Upper lobe of left lung (tissue), 6 donors: ENCODE measurements at regions not wholly inside any gene's neighbourhood (a gene's known extent, or its start where the extent isn't known, plus 50 kb on each side); places are given as distances from the start of the nearest gene placed in this dataset.

Experiments used
- ATAC-seq, 2 donors: fragments of 200-7000 bp; cut with Tn5 transposase; one replicate each; pipeline ENCODE4 v1.9.1; 2022; ENCODE audit warnings: mild to moderate bottlenecking in 2 of 2, moderate library complexity in 2 of 2; ENCODE audit not compliant: low FRiP score in 2 of 2
- DNase-seq, 2 donors: peaks; one replicate each; pipeline ENCODE4 v3.0.0-alpha.2; 2019 to 2020
- H3K27ac ChIP-seq, 4 donors: fragments of 200-600 bp; sonication (generic); one replicate each; pipeline ENCODE4 v1.5.1; 2016 to 2019
- H3K27me3 ChIP-seq, 4 donors: fragments of 200-600 bp; sonication (generic); one replicate each; pipeline ENCODE4 v1.5.1; 2017 to 2019
- H3K36me3 ChIP-seq, 4 donors: fragments of 200-600 bp; sonication (generic); one replicate each; pipeline ENCODE4 v1.5.1; 2016 to 2019
- H3K4me1 ChIP-seq, 4 donors: fragments of 200-600 bp; sonication (generic); one replicate each; pipeline ENCODE4 v1.5.1; 2018 to 2019
- H3K4me3 ChIP-seq, 4 donors: fragments of 200-600 bp; sonication (generic); one replicate each; pipeline ENCODE4 v1.5.1; 2017 to 2019; ENCODE audit warnings: mild to moderate bottlenecking in 2 of 4, moderate library complexity in 1 of 4
- H3K9me3 ChIP-seq, 4 donors: fragments of 200-600 bp; sonication (generic); one replicate each; pipeline ENCODE4 v1.5.1; 2018 to 2019
- CTCF ChIP-seq, 6 experiments: fragments of 450-650 bp in 4 of 6; fragments of 200-600 bp in 2 of 6; sonication (generic) in 2 of 6; IDR thresholded peaks; one replicate each; pipeline ENCODE4 v1.5.1; 2016 to 2019; ENCODE audit warnings: antibody characterized with exemption in 6 of 6
- EP300 ChIP-seq, 4 donors: sonication (generic); formaldehyde crosslinking; IDR thresholded peaks; one replicate each; pipeline ENCODE4 v1.5.1; 2017; ENCODE audit warnings: antibody characterized with exemption in 4 of 4, control low read depth in 2 of 4
- POLR2A ChIP-seq, 4 donors: fragments of 450-650 bp; IDR thresholded peaks; one replicate each; pipeline ENCODE4 v1.5.1; 2016 to 2017; ENCODE audit warnings: antibody characterized with exemption in 4 of 4, mild to moderate bottlenecking in 2 of 4
- POLR2AphosphoS5 ChIP-seq, 2 donors: sonication (generic); formaldehyde crosslinking; IDR thresholded peaks; one replicate each; pipeline ENCODE4 v1.5.1; 2017; ENCODE audit warnings: antibody characterized with exemption in 2 of 2
- whole genome bisulfite sequencing, 2 donors: methylation state at CpG; one replicate each; pipeline ENCODE4 v1.1.5; 2017 to 2018; 5-methylcytosine and 5-hydroxymethylcytosine counted together
- donor health status: DM: no; HTN: no; CAD: no; lungs with moderate emphysema.
- donor health status: DM: no; HTN: yes; CAD: no; lungs with severe emphysema.

DNA sequence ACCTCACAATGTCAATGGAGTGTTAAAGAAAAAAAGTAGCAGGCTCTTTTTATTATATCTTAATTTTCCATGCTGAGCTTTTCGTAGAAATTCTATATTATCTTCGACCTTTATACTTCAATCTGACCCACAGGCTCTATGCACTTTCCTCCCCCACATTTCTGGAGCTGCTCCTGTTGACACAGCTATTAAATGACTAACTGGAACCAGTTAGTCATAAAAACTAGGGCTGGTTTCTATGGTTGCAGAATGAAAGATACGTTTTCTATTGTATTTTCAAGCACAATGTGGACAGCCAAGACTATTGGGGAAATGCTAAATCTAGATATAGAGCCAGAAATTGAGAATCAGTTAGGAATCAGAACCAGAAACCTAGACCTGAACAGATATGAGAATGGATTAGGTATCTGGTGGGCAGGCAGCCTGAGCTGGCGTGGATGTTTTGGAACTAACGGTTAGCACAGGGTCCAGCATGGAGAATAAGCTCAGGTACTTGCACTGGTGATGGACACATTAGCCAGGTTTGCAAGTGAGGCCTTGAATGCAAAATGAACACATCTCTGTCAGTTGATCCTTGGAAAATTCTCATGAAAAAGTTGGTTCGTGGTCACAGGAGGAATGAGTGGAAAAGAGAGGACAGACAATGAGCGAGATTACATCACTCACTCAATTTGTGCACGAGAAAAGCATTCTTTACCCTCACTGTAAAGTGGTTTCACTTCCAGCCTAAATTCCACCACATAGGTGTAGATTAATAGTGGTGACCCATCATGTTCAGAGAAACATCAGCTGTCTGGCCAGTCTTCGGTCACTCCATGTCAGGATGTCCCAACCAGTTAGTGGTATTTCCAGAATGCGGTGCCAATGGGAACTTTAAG lies 144.6 kb upstream of the EPHA4 start:
- no peaks in the 10 kb centered on the region for H3K36me3 ChIP-seq
- no peak for DNase-seq
- H3K27me3 ChIP-seq, result no peaks in the 10 kb centered on the region
- ATAC-seq, result no peak
- WGBS, 2 donors, result 73 to 81% methylated on average over 10 of the region's 10 CpGs
- H3K4me1 ChIP-seq, result no peaks in the 10 kb centered on the region
- TF ChIP-seq CTCF (IDR thresholded peaks at IDR 0.05), result no peak
- TF ChIP-seq POLR2AphosphoS5 (IDR thresholded peaks at IDR 0.05), result no peak
- TF ChIP-seq EP300 (IDR thresholded peaks at IDR 0.05), result no peak
- no peak for TF ChIP-seq POLR2A (IDR thresholded peaks at IDR 0.05)
- no peak overlapping the region for H3K4me3 ChIP-seq
- no peak overlapping the region for H3K27ac ChIP-seq
- no peaks in the 10 kb centered on the region for H3K9me3 ChIP-seq

DNA sequence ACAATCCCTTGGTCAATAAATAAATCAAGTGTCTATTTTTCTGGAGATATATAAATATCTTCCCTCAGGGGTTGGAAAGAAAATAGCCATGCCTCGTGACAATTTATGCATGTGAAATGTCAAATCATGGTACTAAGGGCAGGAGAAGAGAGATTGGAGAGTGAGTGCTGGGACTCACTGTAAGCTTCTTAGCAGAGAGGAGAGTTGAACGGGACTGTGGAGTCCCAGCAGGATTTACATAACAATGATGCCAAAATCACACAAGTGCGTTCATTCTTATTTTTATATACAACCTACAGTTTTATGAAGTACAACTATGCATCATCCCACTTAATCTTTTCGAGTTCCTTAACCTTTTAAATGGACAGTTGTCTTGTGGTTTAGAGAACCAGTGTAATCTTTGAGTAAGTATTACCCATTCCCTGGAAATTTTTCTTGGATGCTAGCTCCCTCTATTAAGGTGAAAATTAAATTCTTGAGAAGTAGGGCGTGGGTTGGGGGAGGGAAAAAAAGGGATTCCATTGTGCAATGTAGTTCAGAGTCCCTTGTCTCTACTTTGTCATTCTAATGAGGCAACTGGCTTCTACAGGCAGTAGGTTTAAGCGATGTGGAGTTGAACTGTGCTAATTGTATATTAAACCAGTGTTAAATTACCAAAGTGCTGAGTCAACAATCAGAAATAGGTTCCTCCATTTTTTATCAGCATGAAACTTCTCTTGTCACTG lies 143.6 kb upstream of the EPHA4 start:
- H3K27ac ChIP-seq, result no peak overlapping the region
- no peak for ATAC-seq
- no peaks in the 10 kb centered on the region for H3K9me3 ChIP-seq
- H3K4me3 ChIP-seq, result no peak overlapping the region
- DNase-seq, result no peak
- no peaks in the 10 kb centered on the region for H3K36me3 ChIP-seq
- WGBS, 2 donors, result 66% methylated on average over 6 of the region's 6 CpGs
- no peaks in the 10 kb centered on the region for H3K4me1 ChIP-seq
- no peaks in the 10 kb centered on the region for H3K27me3 ChIP-seq
- TF ChIP-seq POLR2AphosphoS5 (IDR thresholded peaks at IDR 0.05) (no peak), EP300 (IDR thresholded peaks at IDR 0.05) (no peak), POLR2A (IDR thresholded peaks at IDR 0.05) (no peak), CTCF (IDR thresholded peaks at IDR 0.05) (no peak)

DNA sequence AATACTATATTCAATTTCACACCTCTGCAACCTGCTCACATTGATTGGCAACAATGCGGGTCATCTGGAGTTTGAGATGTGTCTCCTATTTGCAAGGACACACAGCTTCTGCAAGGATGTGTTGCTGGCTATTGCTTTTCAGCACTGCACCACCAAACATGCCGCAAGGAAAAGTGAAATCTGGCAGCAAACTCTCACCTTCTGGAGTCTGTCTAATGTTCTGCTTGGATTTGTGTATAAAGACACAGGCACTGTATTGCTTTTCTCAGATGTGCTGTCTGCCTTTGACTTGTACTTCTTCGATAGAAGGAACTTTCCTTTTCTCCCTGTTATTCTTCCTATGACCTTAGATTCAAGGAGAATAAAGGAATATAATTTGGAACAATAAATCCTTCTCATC lies 138.6 kb upstream of the EPHA4 start:
- Histone ChIP-seq H3K4me3 (no peak overlapping the region), H3K36me3 (no peaks in the 10 kb centered on the region), H3K27ac (no peak overlapping the region), H3K9me3 (no peaks in the 10 kb centered on the region), H3K27me3 (no peaks in the 10 kb centered on the region), H3K4me1 (no peaks in the 10 kb centered on the region)
- no peak for ATAC-seq
- no peak for DNase-seq
- TF ChIP-seq POLR2AphosphoS5 (IDR thresholded peaks at IDR 0.05) (no peak), EP300 (IDR thresholded peaks at IDR 0.05) (no peak), POLR2A (IDR thresholded peaks at IDR 0.05) (no peak), CTCF (IDR thresholded peaks at IDR 0.05) (no peak)
- 85 to 87% methylated on average over 3 of the region's 3 CpGs for WGBS, 2 donors

- WGBS, 2 donors, result 44 to 55% methylated on average over 1 of the region's 1 CpG
- H3K4me3 ChIP-seq, result no peak overlapping the region
- no peak for TF ChIP-seq CTCF (IDR thresholded peaks at IDR 0.05)
- TF ChIP-seq POLR2AphosphoS5 (IDR thresholded peaks at IDR 0.05), result no peak
- TF ChIP-seq EP300 (IDR thresholded peaks at IDR 0.05), result no peak
- no peak for TF ChIP-seq POLR2A (IDR thresholded peaks at IDR 0.05)
- no peaks in the 10 kb centered on the region for H3K9me3 ChIP-seq
- no peak for DNase-seq
- no peaks in the 10 kb centered on the region for H3K36me3 ChIP-seq
- peaks cover 0 to 4% (median 0%) of the 10 kb centered on the region in 4 donors for H3K4me1 ChIP-seq
- no peaks in the 10 kb centered on the region for H3K27me3 ChIP-seq
- H3K27ac ChIP-seq, result no peak overlapping the region
- no peak for ATAC-seq
Measured at GRCh38 chr2:221708902-221709301, 136.8 kb upstream of the EPHA4 start.
